ENCODE measurements at regions not wholly inside any gene's neighbourhood (a gene's known extent, or its start where the extent isn't known, plus 50 kb on each side); places are given as distances from the start of the nearest gene placed in this dataset.

DNA sequence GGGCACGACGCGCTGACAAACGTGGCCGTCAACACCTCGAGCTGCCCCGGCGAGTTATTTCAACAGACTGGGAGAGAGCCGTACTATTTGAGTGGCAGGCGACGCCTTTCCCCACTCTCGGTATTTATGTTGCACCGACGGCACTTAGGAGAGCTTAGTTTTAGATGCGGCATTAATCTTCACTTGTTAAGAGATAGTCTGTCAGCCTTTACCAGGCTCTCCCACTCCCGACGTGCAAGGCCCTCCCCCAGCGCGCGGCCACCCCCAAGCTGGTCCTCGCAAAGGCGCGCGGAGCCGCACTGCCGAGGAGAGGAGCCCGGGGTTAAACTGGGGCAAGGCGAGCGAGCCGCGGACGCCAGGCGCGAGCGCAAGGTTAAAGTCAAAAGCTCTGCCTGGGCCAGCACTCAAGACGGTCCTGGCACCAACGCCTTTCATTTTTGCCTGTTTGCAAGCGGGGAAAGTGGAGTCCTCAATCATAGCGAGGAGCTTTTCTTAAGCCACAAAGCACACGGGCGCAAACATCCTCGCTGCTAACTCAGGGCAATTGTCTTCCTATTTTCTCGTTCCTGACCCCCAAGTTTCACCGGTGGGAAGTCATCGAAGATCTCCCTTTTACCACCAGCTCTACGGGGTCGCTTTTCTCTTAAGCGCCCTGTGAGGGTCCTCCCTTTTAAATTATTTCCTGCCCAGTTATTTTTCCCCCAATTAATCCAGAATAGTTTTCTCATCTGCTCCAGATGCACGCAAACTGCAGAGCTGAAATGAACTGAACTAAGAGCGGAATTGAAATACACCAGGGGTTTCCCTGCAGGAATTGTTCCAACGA lies 86.6 kb downstream of the NR2F2 start:
- no peak for TF ChIP-seq POLR2A (IDR thresholded peaks at IDR 0.05)
- TF ChIP-seq, protein P1, sequence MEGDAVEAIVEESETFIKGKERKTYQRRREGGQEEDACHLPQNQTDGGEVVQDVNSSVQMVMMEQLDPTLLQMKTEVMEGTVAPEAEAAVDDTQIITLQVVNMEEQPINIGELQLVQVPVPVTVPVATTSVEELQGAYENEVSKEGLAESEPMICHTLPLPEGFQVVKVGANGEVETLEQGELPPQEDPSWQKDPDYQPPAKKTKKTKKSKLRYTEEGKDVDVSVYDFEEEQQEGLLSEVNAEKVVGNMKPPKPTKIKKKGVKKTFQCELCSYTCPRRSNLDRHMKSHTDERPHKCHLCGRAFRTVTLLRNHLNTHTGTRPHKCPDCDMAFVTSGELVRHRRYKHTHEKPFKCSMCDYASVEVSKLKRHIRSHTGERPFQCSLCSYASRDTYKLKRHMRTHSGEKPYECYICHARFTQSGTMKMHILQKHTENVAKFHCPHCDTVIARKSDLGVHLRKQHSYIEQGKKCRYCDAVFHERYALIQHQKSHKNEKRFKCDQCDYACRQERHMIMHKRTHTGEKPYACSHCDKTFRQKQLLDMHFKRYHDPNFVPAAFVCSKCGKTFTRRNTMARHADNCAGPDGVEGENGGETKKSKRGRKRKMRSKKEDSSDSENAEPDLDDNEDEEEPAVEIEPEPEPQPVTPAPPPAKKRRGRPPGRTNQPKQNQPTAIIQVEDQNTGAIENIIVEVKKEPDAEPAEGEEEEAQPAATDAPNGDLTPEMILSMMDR (IDR thresholded peaks at IDR 0.05): no peak
- TF ChIP-seq EP300 (IDR thresholded peaks at IDR 0.05): no peak
- TF ChIP-seq POLR2AphosphoS5 (IDR thresholded peaks at IDR 0.05): no peak
